Fibroblast of skin of right quadriceps (primary cell): ENCODE measurements at regions not wholly inside any gene's neighbourhood (a gene's known extent, or its start where the extent isn't known, plus 50 kb on each side); places are given as distances from the start of the nearest gene placed in this dataset.
"Not testable (repeated sequence)": the region's sequence is repeated elsewhere in the genome, so short reads cannot be mapped to it uniquely, and the experiment has no call there.

Experiments
- DNase-seq: peaks from one replicate; pipeline ENCODE4 v3.0.0-alpha.2; 2013

GRCh38 chr10:129194181-129194870 is 272.7 kb upstream of the MGMT start:
- no peak for DNase-seq

DNA sequence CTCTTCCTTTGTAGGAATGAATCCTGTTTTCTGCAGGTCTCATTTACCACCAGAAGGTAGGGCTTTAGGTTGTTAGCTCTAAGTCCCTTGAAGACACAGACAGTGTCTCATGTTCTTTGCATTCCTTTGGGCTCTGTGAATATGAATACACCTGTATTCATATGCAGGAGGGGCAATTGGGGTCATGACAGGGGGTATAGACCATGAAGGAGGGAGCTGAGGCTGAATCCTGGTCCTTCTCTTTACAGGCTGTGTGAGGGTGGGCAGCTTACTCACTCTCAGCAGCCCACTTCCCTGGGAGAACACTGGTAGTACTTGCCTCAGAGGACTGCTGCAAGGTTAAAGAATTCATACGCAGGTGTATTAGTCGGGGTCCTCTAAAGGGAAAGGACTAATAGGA is 267.2 kb upstream of the MGMT start:
- no peak for DNase-seq

DNA sequence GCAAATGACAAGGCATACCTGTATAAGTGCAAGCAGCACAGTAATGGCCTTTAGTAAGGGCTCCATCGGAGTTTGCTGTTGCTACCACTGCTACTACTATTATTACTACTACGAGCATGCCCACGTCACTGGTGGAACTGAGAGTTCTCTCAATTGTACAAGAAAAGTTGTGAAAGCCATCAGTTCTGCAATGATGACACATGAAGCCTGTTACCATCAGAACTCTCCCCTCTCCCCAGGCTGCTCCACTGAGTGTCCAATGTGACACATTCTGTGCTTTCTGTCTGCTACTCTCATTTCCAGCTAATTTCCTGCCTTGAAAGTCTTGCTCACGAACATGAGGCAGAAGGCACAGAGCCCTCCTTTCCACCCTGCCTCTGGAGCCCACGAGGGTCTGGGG is 263.2 kb upstream of the MGMT start:
- DNase-seq = no peak

DNA sequence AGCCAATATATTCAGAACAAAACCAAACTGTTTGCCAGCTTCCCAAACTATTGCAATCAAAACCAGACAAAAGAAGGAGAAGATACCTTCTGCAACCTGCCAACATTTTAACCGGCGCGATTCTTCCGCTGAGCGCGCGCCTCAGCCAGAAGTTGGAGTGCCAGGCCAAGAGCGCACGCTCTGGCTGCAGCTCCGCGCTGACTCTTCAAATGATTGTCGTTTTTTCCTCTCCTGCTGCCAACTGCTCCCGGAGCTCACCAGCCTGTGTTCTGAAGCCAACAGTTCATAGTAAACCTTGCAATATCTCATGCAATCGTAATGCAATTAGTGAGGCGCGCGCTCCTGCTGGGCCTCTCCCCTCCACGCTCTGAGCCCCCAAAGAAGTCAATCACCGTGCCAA is 259.7 kb upstream of the MGMT start:
- DNase-seq = no peak

- DNase-seq = no peak
Observed at GRCh38 chr10:129210876-129211275, 256.2 kb upstream of the MGMT start.

- DNase-seq = no peak
Observed at GRCh38 chr10:129213256-129213655, 253.8 kb upstream of the MGMT start.

DNA sequence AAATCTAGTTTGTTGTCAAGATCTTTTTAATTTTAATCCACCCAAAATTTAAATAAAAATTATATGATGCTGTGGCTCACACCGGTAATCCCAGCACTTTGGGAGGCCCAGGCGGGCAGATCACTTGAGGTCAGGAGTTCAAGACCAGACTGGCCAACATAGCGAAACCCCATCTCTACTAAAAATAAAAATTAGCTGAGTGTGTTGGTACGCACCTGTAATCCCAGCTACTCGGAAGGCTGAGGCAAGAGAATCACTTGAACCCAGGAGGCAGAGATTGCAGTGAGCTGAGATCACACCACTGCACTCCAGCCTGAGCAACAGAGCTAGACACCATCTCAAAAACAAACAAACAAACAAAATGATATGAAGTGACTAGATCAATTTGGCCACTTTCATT is 253.0 kb upstream of the MGMT start:
- DNase-seq = not testable (repeated sequence)

DNA sequence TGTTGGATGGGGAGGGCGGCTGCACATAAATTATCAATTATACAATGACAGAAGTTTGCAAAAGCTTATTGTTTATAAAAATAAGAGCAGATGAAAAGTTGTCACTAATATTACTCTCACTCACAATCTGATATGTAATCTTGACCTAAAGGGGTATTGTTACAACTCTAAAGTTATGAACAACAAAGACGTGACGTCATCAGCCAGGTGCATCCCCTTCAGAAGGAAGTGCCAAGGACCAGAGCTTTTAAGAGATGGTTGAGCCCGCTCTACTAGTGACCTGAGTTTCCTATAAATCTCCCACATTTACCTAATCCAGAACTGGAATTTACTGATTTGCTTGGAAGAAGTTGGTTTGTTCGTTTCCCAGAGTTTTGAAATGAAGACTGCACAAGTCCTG is 247.7 kb upstream of the MGMT start:
- DNase-seq = no peak

DNA sequence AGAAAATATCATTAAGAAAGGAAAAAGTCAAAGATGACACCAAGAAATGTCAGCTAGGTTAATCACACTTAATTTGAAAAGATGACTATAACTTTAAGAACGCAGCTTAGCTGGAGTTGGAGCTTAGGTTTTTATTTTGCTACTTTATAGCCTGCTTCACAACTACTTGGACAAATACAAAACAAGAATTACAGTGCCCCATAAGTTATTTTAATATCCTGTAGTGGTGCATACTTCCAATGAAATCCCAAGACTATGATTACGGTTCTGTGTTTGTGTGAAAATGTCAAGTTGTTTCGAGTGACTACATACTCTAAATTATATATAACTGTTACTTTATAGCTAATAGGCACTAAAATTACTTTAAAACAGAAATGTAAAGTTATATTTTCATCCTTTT is 244.6 kb upstream of the MGMT start:
- DNase-seq = no peak

DNA sequence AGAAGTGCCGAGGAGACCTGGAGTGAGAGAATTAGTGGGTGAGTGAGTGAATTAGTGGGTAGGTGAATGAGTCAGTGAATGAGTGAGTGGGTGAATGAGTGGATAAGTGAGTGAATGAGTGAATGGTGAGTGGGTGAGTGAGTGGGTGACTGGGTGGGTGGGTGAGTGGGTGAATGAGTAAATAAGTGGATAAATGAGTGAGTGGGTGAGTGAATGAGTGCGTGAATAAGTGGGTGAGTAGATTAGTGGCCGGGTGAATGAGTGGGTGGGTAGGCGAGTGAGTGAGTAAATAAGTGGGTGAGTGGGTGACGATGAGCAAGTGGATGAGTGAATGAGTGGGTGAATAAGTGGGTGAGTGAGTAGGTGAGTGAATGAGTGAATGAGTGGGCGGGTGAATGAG is 243.7 kb upstream of the MGMT start:
- no peak for DNase-seq

DNA sequence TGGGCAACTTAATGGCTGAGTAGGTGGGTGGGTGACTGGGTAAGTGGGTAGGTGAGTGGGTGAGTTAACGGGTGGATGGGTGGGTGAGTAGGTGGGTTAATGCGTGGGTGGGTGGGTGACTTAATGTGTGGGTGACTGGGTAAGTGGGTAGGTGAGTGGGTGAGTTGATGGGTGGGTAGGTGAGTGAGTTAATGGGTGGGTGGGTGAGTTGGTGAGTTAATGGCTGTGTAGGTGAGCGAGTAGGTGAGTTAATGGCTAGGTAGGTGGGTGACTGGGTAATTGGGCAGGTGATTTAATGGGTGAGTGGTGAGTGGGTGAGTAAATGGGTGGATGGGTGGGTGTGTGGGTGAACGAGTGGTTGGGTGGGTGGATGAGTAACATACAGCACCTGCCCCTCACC is 243.0 kb upstream of the MGMT start:
- DNase-seq = no peak

- no peak for DNase-seq
Observed at GRCh38 chr10:129231821-129232220, 235.2 kb upstream of the MGMT start.

DNA sequence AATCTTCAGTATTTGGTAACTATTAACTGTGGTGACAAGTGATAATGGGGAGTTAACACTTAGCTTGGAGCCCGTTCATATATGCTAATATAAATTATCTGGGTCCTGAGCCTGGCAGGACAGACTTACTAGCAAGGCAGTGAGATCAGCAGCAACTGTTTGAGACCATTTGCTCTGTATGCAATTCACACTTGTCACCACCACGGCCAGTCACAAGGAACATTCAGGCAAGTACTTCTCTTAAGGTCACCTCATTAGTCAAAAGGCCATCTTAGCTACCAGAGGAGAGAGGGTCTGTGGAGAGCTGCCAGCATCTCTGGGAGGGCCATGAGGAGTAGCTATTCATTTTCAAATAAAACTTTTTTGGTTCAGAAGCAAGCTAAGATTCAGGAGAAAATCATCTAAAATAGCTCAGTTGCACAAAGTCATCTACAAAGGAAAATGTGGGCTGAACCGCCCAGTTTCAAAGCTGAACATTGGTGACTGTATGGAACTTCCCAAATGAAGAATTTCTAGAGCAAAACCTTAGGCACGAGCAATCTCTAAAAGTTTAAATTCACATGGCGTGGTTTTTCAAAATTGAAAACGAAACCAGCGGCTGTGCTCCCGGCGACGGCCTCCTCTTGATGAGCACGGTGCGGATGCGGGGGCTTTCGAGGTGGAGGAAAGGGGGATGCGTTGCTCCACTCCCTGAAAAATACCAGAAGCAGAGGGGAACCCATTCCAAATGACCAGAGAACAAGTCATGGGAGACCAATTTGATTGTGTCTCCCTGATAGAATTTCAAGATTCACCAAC is 233.5 kb upstream of the MGMT start:
- no peak for DNase-seq

DNA sequence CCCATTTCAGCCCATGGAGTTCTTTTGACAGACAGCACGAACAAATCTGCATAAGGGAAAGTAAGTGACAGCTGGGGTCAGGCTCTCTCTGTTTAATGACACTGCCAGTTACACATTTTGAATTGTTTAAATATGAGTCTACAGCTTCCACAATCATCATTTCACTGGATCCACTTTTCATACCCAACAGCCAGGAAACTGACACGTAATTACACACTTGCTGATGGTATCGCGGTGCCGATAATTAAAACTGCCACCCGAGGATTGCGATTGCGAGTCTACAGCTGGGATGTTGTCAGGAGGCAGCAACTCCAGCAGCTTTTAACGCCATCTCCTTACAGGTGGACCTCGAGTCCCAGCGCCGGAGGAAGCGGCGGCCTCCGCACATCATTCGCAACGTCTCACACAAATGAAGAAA is 230.8 kb upstream of the MGMT start:
- DNase-seq = no peak

GRCh38 chr10:129241461-129241860 is 225.6 kb upstream of the MGMT start:
- DNase-seq = no peak

DNA sequence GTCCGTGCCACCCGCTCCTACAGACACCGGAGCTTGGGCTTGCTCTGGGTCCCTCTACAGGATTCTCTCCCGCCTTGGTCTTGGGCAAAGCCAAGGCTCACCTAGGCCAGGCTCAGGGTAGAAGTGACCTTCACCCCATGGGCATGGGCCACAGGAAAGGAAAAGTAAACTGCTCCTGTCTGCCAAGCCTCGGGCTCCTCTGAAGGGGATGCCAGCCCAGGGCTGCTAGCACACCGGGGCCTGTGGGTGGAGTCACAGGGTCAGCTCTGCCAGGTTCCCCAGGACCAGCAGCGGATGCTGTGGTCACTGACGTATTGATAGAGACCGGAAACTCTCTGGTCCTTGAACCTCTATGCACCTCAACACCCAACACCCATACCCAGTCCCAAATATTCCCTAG is 222.7 kb upstream of the MGMT start:
- DNase-seq = no peak

GRCh38 chr10:129244757-129245156 is 222.3 kb upstream of the MGMT start:
- DNase-seq = no peak

GRCh38 chr10:129253161-129253864 is 213.7 kb upstream of the MGMT start:
- no peak for DNase-seq

GRCh38 chr10:129253865-129254179 is 213.2 kb upstream of the MGMT start:
- no peak for DNase-seq

- no peak for DNase-seq
Observed at GRCh38 chr10:129258283-129258923, 208.6 kb upstream of the MGMT start.

GRCh38 chr10:129259128-129259815 is 207.8 kb upstream of the MGMT start:
- no peak for DNase-seq

DNA sequence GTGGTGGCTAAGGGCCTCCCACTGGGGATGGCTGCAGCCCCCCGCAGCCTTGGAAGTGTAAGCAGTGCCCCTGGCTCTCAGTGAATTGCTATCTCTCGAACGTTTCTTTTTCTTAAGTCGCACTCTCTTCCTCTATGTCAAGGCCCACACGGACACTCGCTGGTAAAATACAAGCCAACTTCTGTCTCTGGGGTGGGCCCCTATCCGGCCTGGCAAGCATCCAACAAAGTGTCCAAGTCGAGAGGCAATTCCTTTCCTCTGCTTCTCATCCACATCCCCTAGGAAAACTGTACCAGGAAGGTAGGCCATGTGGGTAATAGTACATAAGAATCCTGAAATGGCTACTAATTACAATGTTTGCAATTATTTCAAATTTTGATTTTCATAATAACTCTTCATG is 194.9 kb upstream of the MGMT start:
- no peak for DNase-seq
